B cell (primary cell): ENCODE measurements at regions not wholly inside any gene's neighbourhood (a gene's known extent, or its start where the extent isn't known, plus 50 kb on each side); places are given as distances from the start of the nearest gene placed in this dataset.

Experiments
- ATAC-seq: fragments of 200-7000 bp; cut with Tn5 transposase; one replicate; pipeline ENCODE4 v1.10.0; 2021; ENCODE audit warnings: low read depth, mild to moderate bottlenecking, moderate number of reproducible peaks, moderate library complexity
- CTCF ChIA-PET: fragments of 350-600 bp; sonication (Branson Sonifier 250); formaldehyde crosslinking; loops from one replicate; lab custom pipeline; 2021; ENCODE audit warnings: antibody characterized with exemption, inconsistent platforms; lab: Charles Lee
- POLR2A ChIA-PET: fragments of 350-600 bp; sonication (Branson Sonifier 250); formaldehyde crosslinking; loops from one replicate; lab custom pipeline; 2021; ENCODE audit warnings: antibody characterized with exemption; lab: Charles Lee
- DNase-seq: peaks from one replicate; pipeline ENCODE4 v3.0.0; 2013
- H2AFZ ChIP-seq: 2 replicates; pipeline ENCODE4 v1.6.1; 2012; ENCODE audit warnings: mild to moderate bottlenecking, low read depth, low read length; ENCODE audit not compliant: insufficient read depth, poor library complexity, severe bottlenecking
- H3K27ac ChIP-seq, 2 donors: 1 replicate in 1 of 2; 2 replicates in 1 of 2; pipeline ENCODE4 v1.5.1; 2012 to 2013; ENCODE audit warnings: low read length in 2 of 2, mild to moderate bottlenecking in 2 of 2, moderate library complexity in 1 of 2
- H3K27me3 ChIP-seq, 4 experiments: fragments of 200-600 bp in 1 of 4; sonication (generic) in 1 of 4; replicated peaks in 1 of 4; 1 replicate in 2 of 4; 2 replicates in 2 of 4; pipeline versions ENCODE4 v1.6.1 to v1.7.0; 2013 to 2016; ENCODE audit warnings: low read length in 3 of 4, mild to moderate bottlenecking in 2 of 4, mixed read lengths in 1 of 4, moderate library complexity in 1 of 4; ENCODE audit not compliant: insufficient read depth in 4 of 4, control insufficient read depth in 3 of 4; ENCODE audit errors: control extremely low read depth in 1 of 4
- H3K36me3 ChIP-seq, 2 experiments: replicated peaks in 1 of 2; 1 replicate in 1 of 2; 2 replicates in 1 of 2; pipeline versions ENCODE4 v1.6.1 to v1.7.1; 2013; ENCODE audit warnings: low read length in 1 of 2; ENCODE audit not compliant: insufficient read depth in 2 of 2, control insufficient read depth in 1 of 2; ENCODE audit errors: control extremely low read depth in 1 of 2, extremely low read depth in 1 of 2
- H3K4me1 ChIP-seq, 2 donors: fragments of 200-600 bp in 1 of 2; sonication (generic) in 1 of 2; 1 replicate in 1 of 2; 2 replicates in 1 of 2; pipeline versions ENCODE4 v1.5.1 to v1.6.1; 2013 to 2017; ENCODE audit warnings: low read length in 2 of 2; ENCODE audit not compliant: control insufficient read depth in 2 of 2, insufficient read depth in 2 of 2
- H3K4me2 ChIP-seq: replicated peaks from 2 replicates; pipeline ENCODE3; 2012; ENCODE audit warnings: mild to moderate bottlenecking, low read depth, low read length; ENCODE audit not compliant: poor library complexity, severe bottlenecking
- H3K4me3 ChIP-seq, 5 experiments: fragments of 200-600 bp in 1 of 5; sonication (generic) in 1 of 5; 1 replicate in 3 of 5; 2 replicates in 2 of 5; pipeline versions ENCODE4 v1.5.1 to v1.7.0; 2011 to 2016; ENCODE audit warnings: low read length in 4 of 5, mild to moderate bottlenecking in 4 of 5, low read depth in 2 of 5, control low read depth in 1 of 5, moderate library complexity in 1 of 5; ENCODE audit not compliant: insufficient read depth in 1 of 5; ENCODE audit errors: control extremely low read depth in 1 of 5, extremely low read depth in 1 of 5
- H3K79me2 ChIP-seq: fragments of 200-600 bp; sonication (generic); one replicate; pipeline ENCODE4 v1.6.0; 2016; ENCODE audit warnings: low read length; ENCODE audit not compliant: control insufficient read depth, insufficient read depth
- H3K9ac ChIP-seq: fragments of 200-600 bp; sonication (generic); 2 replicates; pipeline ENCODE4 v1.6.1; 2017; ENCODE audit warnings: mild to moderate bottlenecking, low read length, moderate library complexity
- H3K9me3 ChIP-seq, 3 donors: one replicate each; pipeline versions ENCODE4 v1.6.1 to v1.7.1; 2013; ENCODE audit warnings: low read length in 2 of 3; ENCODE audit not compliant: control insufficient read depth in 2 of 3, insufficient read depth in 1 of 3; ENCODE audit errors: control extremely low read depth in 1 of 3
- H4K20me1 ChIP-seq: 2 replicates; pipeline ENCODE4 v1.6.0; 2012; ENCODE audit warnings: mild to moderate bottlenecking, low read length; ENCODE audit not compliant: insufficient read depth, control insufficient read depth, poor library complexity, severe bottlenecking
- H3K27ac Mint-ChIP-seq: one replicate; pipeline ENCODE4 v1.8.0; 2021; ENCODE audit warnings: mixed read lengths
- H3K27me3 Mint-ChIP-seq: one replicate; pipeline ENCODE4 v1.8.0; 2021; ENCODE audit warnings: mixed read lengths
- H3K4me1 Mint-ChIP-seq: one replicate; pipeline ENCODE4 v1.8.0; 2021; ENCODE audit warnings: mixed read lengths
- H3K4me3 Mint-ChIP-seq: one replicate; pipeline ENCODE4 v1.8.0; 2021; ENCODE audit warnings: mixed read lengths
- H3K9me3 Mint-ChIP-seq: one replicate; pipeline ENCODE4 v1.8.0; 2022; ENCODE audit warnings: mixed read lengths; ENCODE audit not compliant: insufficient read depth
- EZH2 ChIP-seq: IDR thresholded peaks from 2 replicates; pipeline ENCODE4 v1.6.1; 2012; ENCODE audit warnings: borderline replicate concordance, low read depth, mild to moderate bottlenecking, moderate library complexity, low read length; ENCODE audit not compliant: insufficient read depth, poor library complexity, severe bottlenecking
- WGBS: methylation state at CpG from one replicate; pipeline ENCODE4 v1.1.5; 2013; ENCODE audit warnings: missing lambda C conversion rate; ENCODE audit not compliant: insufficient coverage; 5-methylcytosine and 5-hydroxymethylcytosine counted together
- intact Hi-C: fragments of 100-400 bp; cut with micrococcal nuclease; formaldehyde crosslinking; loops from one replicate; pipeline ENCODE4 v1.10.0; 2022
- TF ChIP-seq, protein P1 (sequence below): fragments of 200-600 bp; IDR thresholded peaks from one replicate; pipeline ENCODE4 v1.8.0; 2022; ENCODE audit warnings: antibody characterized with exemption, mild to moderate bottlenecking

DNA sequence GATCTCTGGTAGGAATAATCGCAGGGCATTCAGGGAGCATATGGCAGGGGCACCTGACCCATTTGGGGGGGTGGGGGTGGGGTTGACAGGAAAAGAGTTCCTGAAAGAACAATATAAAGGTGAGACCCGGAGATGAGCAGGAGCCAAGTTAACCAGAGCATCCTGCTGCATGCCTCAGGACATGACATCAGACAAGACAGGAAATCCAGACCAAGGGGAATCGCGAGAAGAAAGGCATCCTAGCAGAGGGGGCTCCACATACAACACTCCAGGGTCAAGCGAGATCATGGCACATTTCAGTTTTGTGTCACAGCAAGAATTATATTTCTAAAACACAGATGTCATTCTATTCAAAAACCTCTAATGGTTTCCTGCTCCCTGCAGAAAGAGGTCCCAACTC lies 393.1 kb downstream of the COG6 start:
- no peak overlapping the region for H3K27ac Mint-ChIP-seq
- peaks cover 49% of the 10 kb centered on the region for H3K27me3 Mint-ChIP-seq
- ATAC-seq: no peak
- no peaks in the 10 kb centered on the region for H3K4me1 ChIP-seq
- no peaks in the 10 kb centered on the region for H3K4me1 Mint-ChIP-seq
- H4K20me1 ChIP-seq: no peaks in the 10 kb centered on the region
- no peak overlapping the region for H3K4me2 ChIP-seq
- peaks cover 0 to 12% (median 10%) of the 10 kb centered on the region in 4 experiments for H3K27me3 ChIP-seq
- H3K4me3 ChIP-seq: no peak overlapping the region
- no peaks in the 10 kb centered on the region for H3K9me3 Mint-ChIP-seq
- ChIA-PET POLR2A (no interaction called here), CTCF (no interaction called here)
- H3K4me3 Mint-ChIP-seq: no peak overlapping the region
- WGBS: 94% methylated on average over 5 of the region's 5 CpGs
- intact Hi-C loops: no loop called here
- no peak overlapping the region for H3K9ac ChIP-seq
- no peak for DNase-seq
- no peak for TF ChIP-seq EZH2
- TF ChIP-seq, protein P1, sequence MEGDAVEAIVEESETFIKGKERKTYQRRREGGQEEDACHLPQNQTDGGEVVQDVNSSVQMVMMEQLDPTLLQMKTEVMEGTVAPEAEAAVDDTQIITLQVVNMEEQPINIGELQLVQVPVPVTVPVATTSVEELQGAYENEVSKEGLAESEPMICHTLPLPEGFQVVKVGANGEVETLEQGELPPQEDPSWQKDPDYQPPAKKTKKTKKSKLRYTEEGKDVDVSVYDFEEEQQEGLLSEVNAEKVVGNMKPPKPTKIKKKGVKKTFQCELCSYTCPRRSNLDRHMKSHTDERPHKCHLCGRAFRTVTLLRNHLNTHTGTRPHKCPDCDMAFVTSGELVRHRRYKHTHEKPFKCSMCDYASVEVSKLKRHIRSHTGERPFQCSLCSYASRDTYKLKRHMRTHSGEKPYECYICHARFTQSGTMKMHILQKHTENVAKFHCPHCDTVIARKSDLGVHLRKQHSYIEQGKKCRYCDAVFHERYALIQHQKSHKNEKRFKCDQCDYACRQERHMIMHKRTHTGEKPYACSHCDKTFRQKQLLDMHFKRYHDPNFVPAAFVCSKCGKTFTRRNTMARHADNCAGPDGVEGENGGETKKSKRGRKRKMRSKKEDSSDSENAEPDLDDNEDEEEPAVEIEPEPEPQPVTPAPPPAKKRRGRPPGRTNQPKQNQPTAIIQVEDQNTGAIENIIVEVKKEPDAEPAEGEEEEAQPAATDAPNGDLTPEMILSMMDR: no peak
- H3K9me3 ChIP-seq: peaks cover 0 to 4% (median 0%) of the 10 kb centered on the region in 3 donors
- H3K27ac ChIP-seq: no peak overlapping the region
- no peak overlapping the region for H2AFZ ChIP-seq
- no peaks in the 10 kb centered on the region for H3K36me3 ChIP-seq
- H3K79me2 ChIP-seq: no peaks in the 10 kb centered on the region

DNA sequence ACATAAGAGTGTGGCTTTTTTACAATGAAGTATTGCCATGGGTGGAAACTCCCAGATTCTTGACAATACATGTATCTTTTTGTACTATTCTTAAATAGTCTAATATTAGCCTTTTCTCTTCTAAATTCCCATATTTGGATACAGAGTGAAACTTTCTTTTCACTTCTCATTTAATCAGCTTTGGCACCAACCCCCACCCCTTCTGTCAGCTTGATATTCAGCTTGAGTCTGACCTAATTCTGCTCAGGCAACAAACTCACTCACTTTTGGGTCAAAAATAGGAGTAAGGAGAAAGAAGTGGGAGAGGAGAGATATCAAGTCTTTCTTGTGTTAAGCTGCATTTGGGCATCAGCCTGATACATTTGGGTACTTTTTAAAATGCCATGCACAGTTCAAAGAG lies 397.5 kb downstream of the COG6 start:
- Histone ChIP-seq H3K36me3 (no peaks in the 10 kb centered on the region), H3K4me3 (no peak overlapping the region), H3K79me2 (no peaks in the 10 kb centered on the region), H3K4me1 (no peaks in the 10 kb centered on the region), H2AFZ (no peak overlapping the region), H3K4me2 (no peak overlapping the region), H3K9me3 (peaks cover 0 to 4% (median 3%) of the 10 kb centered on the region in 3 donors), H4K20me1 (no peaks in the 10 kb centered on the region), H3K27ac (no peak overlapping the region), H3K27me3 (peaks cover 0 to 4% (median under 1%) of the 10 kb centered on the region in 4 experiments), H3K9ac (no peak overlapping the region)
- TF ChIP-seq, protein P1: no peak
- no peak for TF ChIP-seq EZH2
- DNase-seq (no peak), ATAC-seq (no peak)
- Mint-ChIP-seq H3K27me3 (peaks cover 26% of the 10 kb centered on the region), H3K4me3 (no peak overlapping the region), H3K27ac (no peak overlapping the region), H3K9me3 (peaks cover 3% of the 10 kb centered on the region), H3K4me1 (no peaks in the 10 kb centered on the region)
- ChIA-PET CTCF (no interaction called here), POLR2A (no interaction called here)
- intact Hi-C loops: no loop called here
